NB4 (cell line): ENCODE measurements at regions not wholly inside any gene's neighbourhood (a gene's known extent, or its start where the extent isn't known, plus 50 kb on each side); places are given as distances from the start of the nearest gene placed in this dataset.

Source experiments
- CTCF ChIP-seq: IDR thresholded peaks from one replicate; pipeline ENCODE4 v1.5.1; 2012; ENCODE audit warnings: low read depth, low read length
- MAX ChIP-seq: IDR thresholded peaks from 2 replicates; pipeline ENCODE4 v1.6.1; 2011; ENCODE audit warnings: low read depth, low read length
- MYC ChIP-seq: IDR thresholded peaks from 2 replicates; pipeline ENCODE4 v1.6.1; 2011; ENCODE audit warnings: low read depth, low read length
- POLR2A ChIP-seq: IDR thresholded peaks from 2 replicates; pipeline ENCODE4 v1.6.1; 2011; ENCODE audit warnings: mild to moderate bottlenecking; ENCODE audit not compliant: insufficient read length; ENCODE audit errors: extremely low read depth

- TF ChIP-seq CTCF (no peak), POLR2A (no peak), MAX (no peak), MYC (no peak)
Measured at GRCh38 chr2:128369108-128369555, 50.5 kb upstream of the HS6ST1 start.
